Stimulated activated naive CD8-positive, alpha-beta T cell treated with anti-CD3 and anti-CD28 coated beads, Interleukin-15, Interleukin-2, amounts not matched to agents 100 ng/mL and 50 ng/mL, for 24 hours (primary cell): ENCODE measurements at regions not wholly inside any gene's neighbourhood (a gene's known extent, or its start where the extent isn't known, plus 50 kb on each side); places are given as distances from the start of the nearest gene placed in this dataset.
A peak's percentile ranks its signal among the peaks of the same experiment; 100 is the strongest.
"Not testable (repeated sequence)": the region's sequence is repeated elsewhere in the genome, so short reads cannot be mapped to it uniquely, and the experiment has no call there.

Experiments used
- H3K27ac Mint-ChIP-seq: one replicate; pipeline ENCODE4 v1.8.0; 2021; ENCODE audit warnings: mild to moderate bottlenecking, mixed read lengths
- H3K27me3 Mint-ChIP-seq: one replicate; pipeline ENCODE4 v1.8.0; 2021; ENCODE audit warnings: mixed read lengths
- H3K36me3 Mint-ChIP-seq: one replicate; pipeline ENCODE4 v1.8.0; 2021; ENCODE audit warnings: low read depth, mixed read lengths
- H3K4me1 Mint-ChIP-seq: one replicate; pipeline ENCODE4 v1.8.0; 2021; ENCODE audit warnings: low read depth, mixed read lengths
- H3K4me3 Mint-ChIP-seq: one replicate; pipeline ENCODE4 v1.8.0; 2021; ENCODE audit warnings: mild to moderate bottlenecking, mixed read lengths
- H3K9me3 Mint-ChIP-seq: one replicate; pipeline ENCODE4 v1.8.0; 2021; ENCODE audit warnings: mixed read lengths

GRCh38 chr3:177402533-177402932 is 205.3 kb upstream of the TBL1XR1 start:
- H3K9me3 Mint-ChIP-seq = no peaks in the 10 kb centered on the region
- no peaks in the 10 kb centered on the region for H3K27me3 Mint-ChIP-seq
- no peaks in the 10 kb centered on the region for H3K36me3 Mint-ChIP-seq
- H3K4me3 Mint-ChIP-seq = no peak overlapping the region
- H3K27ac Mint-ChIP-seq = no peak overlapping the region
- no peaks in the 10 kb centered on the region for H3K4me1 Mint-ChIP-seq

- H3K4me1 Mint-ChIP-seq = no peaks in the 10 kb centered on the region
- no peak overlapping the region for H3K4me3 Mint-ChIP-seq
- no peak overlapping the region for H3K27ac Mint-ChIP-seq
- H3K36me3 Mint-ChIP-seq = no peaks in the 10 kb centered on the region
- H3K9me3 Mint-ChIP-seq = no peaks in the 10 kb centered on the region
- H3K27me3 Mint-ChIP-seq = no peaks in the 10 kb centered on the region
These were observed 207.9 kb upstream of the TBL1XR1 start for GRCh38 chr3:177405191-177405672.

GRCh38 chr3:177410730-177411129 is 213.4 kb upstream of the TBL1XR1 start:
- H3K4me1 Mint-ChIP-seq = peaks cover 10% of the 10 kb centered on the region
- H3K36me3 Mint-ChIP-seq = no peaks in the 10 kb centered on the region
- no peaks in the 10 kb centered on the region for H3K27me3 Mint-ChIP-seq
- no peak overlapping the region for H3K4me3 Mint-ChIP-seq
- no peaks in the 10 kb centered on the region for H3K9me3 Mint-ChIP-seq
- H3K27ac Mint-ChIP-seq = no peak overlapping the region

- no peaks in the 10 kb centered on the region for H3K36me3 Mint-ChIP-seq
- no peaks in the 10 kb centered on the region for H3K9me3 Mint-ChIP-seq
- H3K4me3 Mint-ChIP-seq = no peak overlapping the region
- no peak overlapping the region for H3K27ac Mint-ChIP-seq
- H3K27me3 Mint-ChIP-seq = no peaks in the 10 kb centered on the region
- H3K4me1 Mint-ChIP-seq = peaks cover 10% of the 10 kb centered on the region
These were observed 213.9 kb upstream of the TBL1XR1 start for GRCh38 chr3:177411201-177411600.

- H3K36me3 Mint-ChIP-seq = not testable (repeated sequence)
These were observed 215.4 kb upstream of the TBL1XR1 start for GRCh38 chr3:177412677-177413170.

GRCh38 chr3:177414093-177414492 is 216.8 kb upstream of the TBL1XR1 start:
- Mint-ChIP-seq H3K9me3 (no peaks in the 10 kb centered on the region), H3K4me3 (no peak overlapping the region), H3K27me3 (no peaks in the 10 kb centered on the region), H3K4me1 (peaks cover 20% of the 10 kb centered on the region), H3K27ac (no peak overlapping the region), H3K36me3 (no peaks in the 10 kb centered on the region)

More at GRCh38 chr3:177412677-177413170, 215.4 kb upstream of the TBL1XR1 start:
- H3K9me3 Mint-ChIP-seq, H3K27me3 Mint-ChIP-seq, H3K4me3 Mint-ChIP-seq, H3K27ac Mint-ChIP-seq: not testable (repeated sequence)
- H3K4me1 Mint-ChIP-seq = peaks cover 15% of the 10 kb centered on the region

- no peak overlapping the region for H3K27ac Mint-ChIP-seq
- no peak overlapping the region for H3K4me3 Mint-ChIP-seq
- no peaks in the 10 kb centered on the region for H3K27me3 Mint-ChIP-seq
- peaks cover 32% of the 10 kb centered on the region for H3K4me1 Mint-ChIP-seq
- H3K36me3 Mint-ChIP-seq = no peaks in the 10 kb centered on the region
- no peaks in the 10 kb centered on the region for H3K9me3 Mint-ChIP-seq
These were observed 221.5 kb upstream of the TBL1XR1 start for GRCh38 chr3:177418787-177419186.

- Mint-ChIP-seq H3K36me3 (no peaks in the 10 kb centered on the region), H3K4me1 (peaks cover 32% of the 10 kb centered on the region), H3K4me3 (no peak overlapping the region), H3K9me3 (no peaks in the 10 kb centered on the region), H3K27me3 (no peaks in the 10 kb centered on the region), H3K27ac (peak overlapping the region; percentile 60)
These were observed 222.8 kb upstream of the TBL1XR1 start for GRCh38 chr3:177419904-177420601.

- Mint-ChIP-seq H3K27me3 (no peaks in the 10 kb centered on the region), H3K27ac (no peak overlapping the region), H3K4me3 (no peak overlapping the region), H3K4me1 (peaks cover 32% of the 10 kb centered on the region), H3K9me3 (no peaks in the 10 kb centered on the region), H3K36me3 (no peaks in the 10 kb centered on the region)
These were observed 223.6 kb upstream of the TBL1XR1 start for GRCh38 chr3:177420651-177421480.

GRCh38 chr3:177421481-177421785 is 224.2 kb upstream of the TBL1XR1 start:
- H3K9me3 Mint-ChIP-seq = no peaks in the 10 kb centered on the region
- no peaks in the 10 kb centered on the region for H3K36me3 Mint-ChIP-seq
- H3K4me1 Mint-ChIP-seq = peaks cover 38% of the 10 kb centered on the region
- H3K27ac Mint-ChIP-seq = no peak overlapping the region
- no peak overlapping the region for H3K4me3 Mint-ChIP-seq
- H3K27me3 Mint-ChIP-seq = no peaks in the 10 kb centered on the region

- H3K27ac Mint-ChIP-seq = no peak overlapping the region
- no peak overlapping the region for H3K4me3 Mint-ChIP-seq
- H3K4me1 Mint-ChIP-seq = peaks cover 43% of the 10 kb centered on the region
- no peaks in the 10 kb centered on the region for H3K36me3 Mint-ChIP-seq
- H3K27me3 Mint-ChIP-seq = no peaks in the 10 kb centered on the region
- no peaks in the 10 kb centered on the region for H3K9me3 Mint-ChIP-seq
These were observed 227.2 kb upstream of the TBL1XR1 start for GRCh38 chr3:177424521-177424920.

- Mint-ChIP-seq H3K27me3 (no peaks in the 10 kb centered on the region), H3K9me3 (no peaks in the 10 kb centered on the region), H3K4me3 (no peak overlapping the region), H3K36me3 (no peaks in the 10 kb centered on the region), H3K4me1 (peaks cover 38% of the 10 kb centered on the region), H3K27ac (no peak overlapping the region)
These were observed 227.8 kb upstream of the TBL1XR1 start for GRCh38 chr3:177425042-177425441.

GRCh38 chr3:177426106-177426877 is 229.0 kb upstream of the TBL1XR1 start:
- Mint-ChIP-seq H3K36me3 (no peaks in the 10 kb centered on the region), H3K4me1 (peaks cover 29% of the 10 kb centered on the region), H3K27me3 (peaks cover 3% of the 10 kb centered on the region), H3K27ac (no peak overlapping the region), H3K4me3 (peak overlapping the region; percentile 9), H3K9me3 (no peaks in the 10 kb centered on the region)

GRCh38 chr3:177426878-177427495 is 229.7 kb upstream of the TBL1XR1 start:
- H3K36me3 Mint-ChIP-seq = no peaks in the 10 kb centered on the region
- H3K27me3 Mint-ChIP-seq = peaks cover 3% of the 10 kb centered on the region
- H3K9me3 Mint-ChIP-seq = no peaks in the 10 kb centered on the region
- peaks cover 25% of the 10 kb centered on the region for H3K4me1 Mint-ChIP-seq
- H3K27ac Mint-ChIP-seq = peak overlapping the region; percentile 70
- peak overlapping the region; percentile 57 for H3K4me3 Mint-ChIP-seq
